SK-N-DZ (cell line): ENCODE measurements at regions not wholly inside any gene's neighbourhood (a gene's known extent, or its start where the extent isn't known, plus 50 kb on each side); places are given as distances from the start of the nearest gene placed in this dataset.

ENCODE experiments used
- DNase-seq: peaks from one replicate; pipeline ENCODE4 v3.0.0-alpha.2; 2015; ENCODE audit warnings: low spot score

DNA sequence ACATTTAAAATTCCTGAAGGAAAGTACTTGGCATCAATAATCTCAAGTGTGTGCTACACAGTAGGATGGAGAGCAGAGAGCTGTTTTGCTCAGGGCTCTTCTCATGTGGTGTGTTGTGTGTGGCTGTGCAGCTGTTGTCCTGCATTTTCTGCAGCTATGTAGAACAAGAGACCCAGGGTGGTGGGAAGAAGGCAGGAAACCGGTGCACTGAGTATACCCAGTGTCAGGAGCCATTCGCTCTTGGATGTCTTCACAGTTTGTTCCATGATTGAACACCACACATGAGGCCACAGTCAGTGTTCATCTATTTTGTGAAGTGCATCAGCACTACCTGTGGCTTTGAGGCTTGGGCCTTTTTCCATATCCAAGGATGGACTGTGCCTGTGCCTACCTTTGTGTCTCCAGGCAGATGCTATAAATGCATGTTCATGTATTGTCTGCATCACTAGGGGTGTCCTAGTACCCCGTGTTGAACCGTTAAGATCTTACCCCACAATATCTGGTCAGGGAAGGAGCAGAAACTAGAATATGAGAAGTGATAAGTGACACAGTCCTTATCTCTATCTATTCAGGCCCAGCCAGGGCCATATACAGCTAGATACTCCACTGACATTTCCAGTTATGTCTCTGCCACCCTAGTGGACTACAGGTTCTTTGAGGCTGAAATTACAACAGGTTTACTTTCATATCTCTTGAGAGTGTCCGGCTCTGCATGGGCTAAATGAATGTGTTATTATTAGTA lies 194.3 kb downstream of the NR2F2 start:
- DNase-seq: no peak

DNA sequence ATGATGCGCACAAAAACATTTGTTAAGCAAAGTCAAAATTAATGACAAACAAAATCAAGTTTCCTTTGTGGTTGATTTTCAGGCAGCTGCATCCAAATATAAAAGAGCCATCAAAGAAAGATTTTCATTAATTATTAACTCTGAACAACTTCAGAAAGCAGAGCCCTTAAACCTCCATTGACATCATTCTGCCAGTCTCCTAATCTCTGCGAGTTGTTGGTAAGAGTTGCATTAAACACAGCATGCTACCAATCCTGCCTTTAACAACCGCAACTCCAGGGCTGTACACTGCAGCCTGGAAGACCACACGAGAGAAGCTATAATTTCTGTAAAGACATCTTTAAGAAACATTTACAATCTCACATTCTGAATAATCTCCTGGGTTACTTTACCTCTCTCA lies 204.6 kb downstream of the NR2F2 start:
- no peak for DNase-seq

DNA sequence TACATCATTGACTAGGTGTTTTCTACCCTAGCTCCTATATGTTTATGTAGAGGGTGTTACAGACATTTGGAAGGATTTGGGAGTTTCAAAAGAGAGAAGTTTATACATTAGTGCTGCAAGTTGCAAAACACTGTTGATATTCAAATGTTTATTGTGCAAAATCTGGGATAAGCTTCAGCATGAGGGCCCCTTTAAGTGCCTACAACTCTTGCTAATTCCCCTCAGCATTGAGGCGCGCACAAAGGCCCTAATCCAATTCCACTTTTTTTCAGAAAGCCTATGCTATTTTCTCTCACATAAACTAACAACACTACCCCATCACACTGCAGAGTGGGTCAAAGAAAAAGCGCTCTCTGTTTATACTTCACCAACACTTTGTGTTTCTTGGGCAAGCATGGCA lies 208.0 kb downstream of the NR2F2 start:
- DNase-seq: no peak

DNA sequence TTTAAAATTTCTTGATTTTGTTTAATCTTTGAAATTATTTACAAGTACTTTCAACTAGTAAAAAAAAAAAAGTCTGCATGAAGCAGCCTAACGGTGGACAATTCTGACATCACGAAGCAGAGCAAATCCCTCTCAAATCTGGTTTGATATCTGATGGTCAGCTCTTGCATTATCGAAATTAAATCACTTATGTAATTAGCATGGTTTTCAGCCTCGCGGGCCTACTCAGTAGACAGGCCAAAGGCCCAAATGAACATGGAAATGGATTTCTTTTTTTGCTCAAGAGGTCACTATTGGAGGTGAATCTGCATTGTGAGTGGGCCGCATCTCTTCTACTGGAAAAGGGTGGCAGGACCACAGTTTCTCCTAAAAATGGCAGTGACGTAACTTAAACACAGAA lies 209.8 kb downstream of the NR2F2 start:
- DNase-seq: peak; percentile 59

DNA sequence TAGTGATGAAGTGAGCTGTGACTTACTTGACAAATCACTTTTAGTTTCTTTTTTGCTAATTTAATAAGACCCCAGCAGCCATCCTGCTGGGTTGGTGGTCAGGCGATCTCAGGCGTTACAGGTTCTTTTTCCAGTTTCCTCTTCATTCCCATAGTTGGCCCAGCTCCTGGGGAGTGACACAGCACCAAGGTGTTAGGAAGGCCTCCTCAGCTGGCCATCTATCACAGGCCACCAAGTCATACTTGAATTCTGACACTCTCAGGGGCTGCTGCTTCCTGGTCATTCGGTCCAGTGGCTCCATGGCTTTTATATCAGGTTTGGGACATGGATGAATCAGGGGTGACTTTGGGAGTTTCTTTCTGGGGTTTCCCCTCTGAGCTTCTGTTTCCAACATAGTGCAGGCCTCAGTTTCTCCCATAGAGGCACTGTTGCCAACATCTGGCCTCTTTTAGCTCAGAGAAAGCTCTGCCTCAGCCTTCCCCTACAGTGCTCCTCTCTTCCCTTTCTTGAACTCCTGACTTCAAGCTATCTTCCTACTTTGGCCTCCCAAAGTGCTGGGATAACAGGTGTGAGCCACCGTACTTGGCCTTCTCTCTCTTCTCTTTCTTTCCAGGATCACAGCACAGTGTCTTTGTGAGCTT lies 211.8 kb downstream of the NR2F2 start:
- no peak for DNase-seq

DNA sequence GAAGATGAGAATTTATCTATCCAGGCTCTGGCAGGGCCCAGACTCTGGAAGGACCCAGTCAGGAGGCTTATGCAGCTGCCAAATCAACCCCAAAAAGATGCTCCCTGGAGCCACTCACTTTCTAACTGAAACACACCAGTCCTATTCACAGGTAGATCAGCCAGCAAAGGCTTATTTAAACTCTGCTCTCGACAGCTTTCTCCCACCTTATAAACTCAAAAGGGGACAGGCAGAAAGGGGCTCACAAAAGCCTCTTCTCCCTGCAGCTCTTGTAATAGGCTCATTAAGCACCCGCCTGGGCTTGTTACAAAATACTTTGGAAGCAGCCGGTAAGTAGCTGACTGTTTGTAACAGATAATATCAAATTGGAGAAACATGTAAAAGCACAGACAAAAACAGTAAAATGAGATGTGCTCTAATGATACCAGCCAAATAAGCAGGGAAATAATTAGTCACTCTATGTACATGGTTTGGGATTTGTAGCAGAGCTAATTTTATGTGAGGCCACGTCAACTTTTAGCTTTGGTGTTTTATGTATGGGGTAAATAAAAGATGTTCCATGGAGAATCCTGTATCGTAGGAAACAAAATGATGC lies 213.8 kb downstream of the NR2F2 start:
- DNase-seq: peak; percentile 32

DNA sequence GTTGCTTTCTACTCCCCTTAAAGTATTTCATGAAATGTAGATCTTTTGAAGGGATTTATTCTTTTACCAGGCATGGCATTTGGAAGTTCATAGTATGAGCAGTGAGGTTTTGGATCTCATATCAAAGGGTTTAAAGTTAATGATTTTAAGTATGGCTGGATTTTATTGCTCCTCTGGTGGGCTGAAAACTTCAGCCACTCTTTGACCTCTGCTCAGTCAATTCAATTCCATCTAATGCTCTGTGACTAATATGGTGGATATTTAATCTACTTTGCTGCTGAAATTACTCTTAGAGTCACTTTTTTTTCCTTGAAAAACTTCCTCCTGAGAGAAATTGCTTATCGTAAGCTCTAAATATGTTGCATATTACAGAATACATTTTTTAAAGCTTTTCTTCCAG lies 218.6 kb downstream of the NR2F2 start:
- DNase-seq: no peak

DNA sequence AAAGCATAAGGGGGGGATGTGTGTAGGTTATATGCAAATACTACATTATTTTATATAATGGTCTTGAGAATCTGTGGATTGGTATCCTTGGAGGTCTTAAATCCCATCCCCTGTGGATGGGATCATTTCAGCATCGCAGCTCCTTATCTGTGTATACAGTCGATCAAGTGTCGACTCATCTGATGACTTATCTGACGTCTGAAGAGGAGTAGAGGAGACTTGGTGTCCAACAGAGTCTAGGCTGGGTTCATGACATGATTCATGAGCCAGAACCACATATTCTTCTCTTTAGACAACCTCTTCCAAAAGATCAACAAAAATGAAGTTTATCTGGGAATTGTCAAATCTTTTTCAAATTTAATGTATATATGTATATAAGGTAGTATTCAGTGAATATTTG lies 220.7 kb downstream of the NR2F2 start:
- no peak for DNase-seq

DNA sequence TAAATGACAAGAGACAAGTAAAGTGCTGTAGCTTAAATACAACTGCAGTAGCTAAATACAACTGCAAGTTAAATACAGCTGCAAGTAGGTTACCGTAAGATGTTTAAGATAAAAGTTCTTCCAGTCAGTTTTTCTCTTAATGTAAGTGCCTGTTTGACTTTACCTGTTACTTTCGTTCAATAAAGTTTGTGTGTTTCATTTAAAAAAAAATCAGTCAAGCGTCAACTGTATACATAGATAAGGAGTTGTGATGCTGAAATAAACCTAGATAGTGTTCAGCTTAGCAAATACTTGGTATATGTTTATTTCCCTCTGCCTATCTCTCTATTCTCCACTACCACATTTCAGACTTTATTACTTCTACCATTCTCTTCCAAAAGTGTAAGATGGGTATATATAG lies 221.2 kb downstream of the NR2F2 start:
- DNase-seq: no peak

DNA sequence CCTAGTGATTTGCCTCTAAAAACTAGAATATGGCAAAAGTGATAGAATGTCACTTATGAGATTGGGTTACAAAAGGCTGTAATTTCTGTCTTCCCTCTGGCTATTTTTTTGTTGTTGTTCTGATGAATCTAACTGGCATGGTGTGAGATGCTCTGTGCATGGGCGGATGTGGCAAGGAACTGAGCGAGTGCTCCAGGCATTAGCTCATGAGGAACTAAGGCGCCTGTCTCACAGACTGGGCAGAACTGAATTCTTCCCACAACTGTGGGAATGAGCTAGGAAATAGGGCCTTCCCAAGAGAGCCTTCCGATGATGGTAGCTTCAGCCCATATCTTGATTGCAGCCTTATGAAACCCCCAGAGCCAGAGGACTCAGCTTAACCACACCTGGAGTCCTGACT lies 222.5 kb downstream of the NR2F2 start:
- no peak for DNase-seq

DNA sequence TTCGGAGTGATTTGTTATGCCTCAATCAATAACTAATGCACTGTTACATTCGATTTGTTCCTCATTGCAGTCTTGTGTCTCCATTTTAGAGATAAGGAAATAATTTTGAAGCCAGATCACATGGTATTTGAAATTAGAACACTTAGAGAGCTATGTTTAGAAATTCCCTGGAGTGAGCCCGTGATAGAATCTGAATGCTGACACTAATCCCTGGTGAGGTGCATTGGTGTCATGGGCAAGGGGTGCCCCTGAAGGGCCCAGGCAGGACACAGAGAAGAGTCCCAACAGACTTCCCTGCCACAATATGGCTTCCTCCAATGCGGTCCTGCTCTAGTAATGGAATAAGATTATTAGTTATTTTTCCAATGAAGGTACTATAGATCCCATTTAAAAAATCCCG lies 223.0 kb downstream of the NR2F2 start:
- no peak for DNase-seq

DNA sequence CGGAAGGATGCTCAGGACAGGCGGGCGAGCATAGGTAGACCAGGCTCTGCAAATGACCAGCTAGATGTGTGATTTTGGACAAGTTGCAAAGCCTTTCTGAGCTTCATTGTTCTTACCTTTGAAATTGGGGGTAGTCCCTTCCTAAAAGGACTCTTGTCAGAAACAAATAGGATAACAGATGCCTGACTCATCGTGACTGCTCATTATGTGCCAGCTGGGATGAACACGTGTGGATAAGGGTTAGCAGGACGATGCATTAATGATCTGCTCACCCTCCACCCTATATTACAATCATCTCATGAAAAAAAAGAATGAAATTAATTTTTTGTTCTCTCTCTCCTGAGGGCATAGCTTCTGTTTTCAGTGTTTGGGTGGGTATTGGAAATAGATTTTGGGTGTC lies 223.4 kb downstream of the NR2F2 start:
- DNase-seq: no peak

DNA sequence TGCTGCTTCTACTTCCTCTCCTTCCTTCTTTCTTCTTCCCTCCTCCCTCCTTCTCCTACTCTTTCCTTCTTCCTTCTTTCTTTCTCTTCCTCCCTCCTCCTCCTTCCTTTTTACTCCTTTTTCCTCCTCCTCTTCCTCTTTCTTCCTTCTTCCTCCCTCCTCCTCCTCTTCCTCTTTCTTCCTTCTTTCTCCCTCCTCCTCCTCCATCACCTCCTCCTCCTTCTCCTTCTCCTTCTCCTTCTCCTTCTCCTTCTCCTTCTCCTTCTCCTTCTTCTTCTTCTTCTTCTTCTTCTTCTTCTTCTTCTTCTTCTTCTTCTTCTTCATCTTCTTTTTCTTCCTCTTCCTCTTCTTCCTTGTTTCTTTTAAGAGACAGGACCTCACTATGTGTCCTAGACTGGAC lies 224.0 kb downstream of the NR2F2 start:
- no peak for DNase-seq

DNA sequence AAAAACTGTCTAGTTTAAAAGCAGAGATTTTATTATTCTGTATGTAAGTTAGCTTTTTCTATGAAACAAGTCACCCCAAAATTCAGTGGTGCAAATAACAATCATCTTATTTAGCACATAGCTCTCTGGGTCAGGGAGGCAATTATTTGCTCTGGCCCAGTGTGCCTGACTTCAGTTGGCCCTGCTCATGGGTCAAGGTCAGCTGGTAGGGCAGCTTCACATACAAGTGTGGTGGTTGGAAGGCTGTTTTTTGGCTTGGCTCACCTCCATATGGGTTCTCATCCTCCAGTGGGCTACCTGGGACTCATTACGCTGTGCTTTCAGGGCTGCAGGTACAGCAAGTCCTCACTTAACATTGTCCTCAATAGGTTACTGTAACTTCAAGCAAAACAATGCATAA lies 228.6 kb downstream of the NR2F2 start:
- no peak for DNase-seq

DNA sequence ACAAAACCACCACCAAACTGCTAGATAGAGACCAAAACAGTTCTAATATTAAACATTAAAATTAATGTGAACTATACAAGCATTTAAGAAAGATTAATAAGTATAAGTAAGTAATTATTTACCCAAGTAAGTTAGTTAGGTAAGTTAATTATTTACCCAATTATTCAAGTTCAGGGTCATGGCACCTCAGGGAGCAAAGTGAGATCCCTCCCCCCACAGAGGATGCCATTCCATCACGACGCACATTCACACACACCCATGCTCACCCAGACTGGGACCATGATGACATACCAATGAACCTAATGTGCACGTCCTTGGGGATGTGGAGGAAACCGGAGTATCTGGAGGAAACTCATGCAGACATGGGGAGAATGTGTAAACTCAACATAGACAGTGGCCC lies 229.1 kb downstream of the NR2F2 start:
- DNase-seq: no peak

DNA sequence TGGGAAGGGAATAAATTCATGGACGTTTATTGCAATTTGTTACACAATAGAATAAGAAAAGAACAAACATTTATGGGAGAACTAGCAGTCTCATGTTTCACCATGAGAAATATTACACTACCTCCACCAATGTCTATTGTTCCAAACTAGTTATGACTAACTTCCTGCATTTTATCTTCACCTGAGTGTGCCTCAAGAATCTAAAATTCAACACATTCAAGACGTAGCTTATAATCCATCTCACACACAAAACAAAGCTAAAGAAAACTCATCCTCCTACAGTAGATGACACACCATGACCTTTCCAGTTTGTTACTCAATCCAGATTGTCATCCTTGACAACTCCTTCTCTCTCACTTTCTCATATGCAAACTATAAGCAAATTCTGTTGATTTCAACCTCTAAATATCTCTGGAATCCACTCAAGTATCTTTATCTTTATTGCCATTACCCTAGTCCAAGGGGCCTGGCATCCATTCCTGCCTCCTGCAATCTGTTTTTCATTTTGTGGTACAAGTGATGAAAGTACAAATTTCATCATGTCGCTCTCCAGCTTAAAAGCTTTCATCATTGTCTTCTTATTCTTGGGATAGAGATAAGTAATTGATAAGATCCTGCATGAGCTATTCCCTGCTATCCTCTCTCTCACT lies 229.9 kb downstream of the NR2F2 start:
- DNase-seq: peak; percentile 77

DNA sequence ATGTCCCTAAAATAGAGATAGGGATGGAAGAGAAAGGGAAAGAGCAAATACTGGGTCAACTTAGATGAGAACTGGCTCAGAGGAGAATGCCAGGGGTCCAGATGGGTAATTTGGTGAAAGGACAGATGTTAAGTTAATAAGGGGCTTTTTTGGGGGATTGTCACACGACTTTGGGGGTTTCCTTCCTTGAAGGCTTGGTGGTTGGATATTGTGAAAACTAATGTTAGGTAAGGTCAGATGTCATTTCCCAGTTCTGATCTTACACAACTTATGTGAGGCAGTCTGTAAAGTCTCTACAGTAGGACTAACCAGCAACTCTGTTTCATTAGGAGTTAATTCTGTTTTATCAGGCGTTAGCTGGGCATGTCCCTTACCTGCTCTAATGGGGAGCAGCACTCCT lies 231.1 kb downstream of the NR2F2 start:
- no peak for DNase-seq

DNA sequence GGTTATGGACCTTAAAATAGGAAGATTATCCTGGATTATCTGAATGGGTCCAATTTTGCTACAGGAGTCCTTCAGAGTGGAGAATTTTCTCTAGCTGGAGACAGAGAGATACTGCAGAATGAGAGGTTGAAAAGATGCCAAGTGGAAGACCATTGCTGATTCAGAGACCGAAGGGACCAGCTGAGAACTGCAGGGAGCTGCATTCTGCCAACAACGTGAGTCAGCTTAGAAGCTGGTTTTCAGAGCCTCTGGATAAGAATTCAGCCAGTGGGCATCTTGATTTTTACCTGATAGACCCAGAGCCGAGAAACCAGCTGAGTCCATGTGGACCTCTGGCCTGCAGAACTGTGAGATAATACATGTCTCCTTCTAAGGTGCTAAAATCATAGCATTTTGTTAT lies 234.0 kb downstream of the NR2F2 start:
- DNase-seq: no peak

DNA sequence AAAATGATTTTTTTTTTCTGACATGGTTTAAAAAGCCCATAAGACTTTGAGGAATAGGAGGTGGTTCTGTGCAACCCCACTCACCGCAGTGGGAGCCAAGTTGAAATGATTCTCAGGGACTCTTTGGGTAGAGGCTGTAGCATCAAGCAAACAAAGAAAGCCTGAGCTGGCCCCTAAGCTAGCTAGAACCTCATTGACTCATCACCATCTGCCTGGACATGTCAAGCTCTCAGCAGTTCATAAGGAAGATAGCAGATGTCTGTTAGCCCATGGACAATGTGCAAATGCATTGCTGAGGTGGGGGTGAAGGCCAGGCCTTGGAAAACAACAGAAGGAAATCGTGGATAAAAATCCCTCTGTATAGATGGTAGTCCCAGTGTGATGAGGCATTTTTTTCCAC lies 234.8 kb downstream of the NR2F2 start:
- no peak for DNase-seq

DNA sequence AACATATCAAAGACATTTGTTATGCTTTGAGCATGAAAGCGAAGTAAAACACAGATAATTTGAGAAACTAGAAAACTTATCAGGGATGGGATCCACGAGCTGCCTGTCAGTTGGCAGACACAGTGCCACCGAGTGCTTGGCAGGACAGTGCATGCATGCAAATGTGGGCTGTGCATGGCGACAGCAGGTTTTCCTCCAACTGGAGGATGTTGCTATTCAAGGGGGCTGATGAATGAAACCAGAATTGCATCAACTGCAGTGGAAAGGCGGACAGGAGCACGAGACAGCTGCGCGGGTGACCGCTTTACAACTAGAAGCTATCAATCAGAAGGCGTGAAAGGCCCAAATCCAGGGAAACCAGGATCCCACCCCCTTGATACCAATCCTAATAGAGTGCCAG lies 244.3 kb downstream of the NR2F2 start:
- DNase-seq: no peak

DNA sequence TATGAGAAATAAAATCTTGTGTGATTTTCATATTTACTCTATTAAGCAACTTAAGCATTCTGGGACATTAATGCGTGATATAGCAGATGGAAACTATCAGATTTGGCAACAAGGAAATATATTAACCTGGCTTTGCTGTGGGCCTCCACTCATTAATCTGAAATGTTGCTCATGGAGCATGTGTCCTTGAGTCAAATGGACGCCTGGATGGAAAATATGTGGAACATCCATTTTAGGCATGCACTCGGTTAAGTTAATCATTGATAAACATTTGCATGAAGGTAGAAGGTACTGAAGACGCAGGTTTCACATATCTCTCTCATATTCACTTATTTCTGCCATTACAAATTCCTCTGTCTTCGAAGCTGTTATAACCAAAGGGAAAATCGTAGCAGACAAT lies 246.1 kb downstream of the NR2F2 start:
- no peak for DNase-seq

DNA sequence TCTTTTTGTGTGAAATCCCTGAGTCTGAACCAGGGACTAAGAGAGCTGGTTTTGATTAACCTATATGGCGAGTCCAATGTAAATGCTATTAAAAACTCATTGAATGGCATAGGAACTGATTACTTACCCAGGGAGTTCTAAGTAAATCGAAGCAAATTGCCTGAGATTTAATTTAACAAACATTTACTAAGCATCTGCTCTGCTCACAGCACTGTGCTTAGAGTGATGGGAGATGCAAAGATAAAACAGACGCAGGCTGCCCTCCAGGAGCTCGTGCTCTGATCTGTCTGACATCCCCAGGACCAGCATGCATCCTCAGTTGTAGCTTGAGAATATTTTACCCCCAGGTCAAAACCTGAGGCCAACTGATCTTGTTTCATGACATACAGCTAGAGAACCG lies 247.9 kb downstream of the NR2F2 start:
- peak; percentile 98 for DNase-seq

DNA sequence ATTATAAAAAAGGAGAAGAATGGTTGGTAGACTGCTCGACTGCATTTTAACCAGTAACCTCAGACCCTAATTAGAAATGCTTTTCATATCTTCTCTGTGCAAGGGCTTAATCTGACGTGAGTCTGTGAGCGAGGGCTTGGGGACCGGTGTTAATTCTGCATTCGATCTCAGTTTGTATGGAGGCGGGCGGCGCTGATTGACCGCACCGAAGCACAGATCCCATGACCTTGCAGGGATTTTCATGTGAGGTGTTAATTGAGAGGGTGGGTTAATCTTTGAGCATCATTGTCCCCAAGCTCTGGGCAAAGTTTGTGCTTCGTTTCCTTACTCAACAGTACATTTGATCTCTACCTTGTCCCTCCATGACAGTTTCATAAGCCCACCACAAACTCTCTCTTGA lies 250.9 kb downstream of the NR2F2 start:
- DNase-seq: no peak
